DMS53 (cell line): ENCODE measurements at regions not wholly inside any gene's neighbourhood (a gene's known extent, or its start where the extent isn't known, plus 50 kb on each side); places are given as distances from the start of the nearest gene placed in this dataset.

ENCODE experiments used
- DNase-seq: peaks from one replicate; lab custom pipeline; 2025; lab: John Stamatoyannopoulos, UW

DNA sequence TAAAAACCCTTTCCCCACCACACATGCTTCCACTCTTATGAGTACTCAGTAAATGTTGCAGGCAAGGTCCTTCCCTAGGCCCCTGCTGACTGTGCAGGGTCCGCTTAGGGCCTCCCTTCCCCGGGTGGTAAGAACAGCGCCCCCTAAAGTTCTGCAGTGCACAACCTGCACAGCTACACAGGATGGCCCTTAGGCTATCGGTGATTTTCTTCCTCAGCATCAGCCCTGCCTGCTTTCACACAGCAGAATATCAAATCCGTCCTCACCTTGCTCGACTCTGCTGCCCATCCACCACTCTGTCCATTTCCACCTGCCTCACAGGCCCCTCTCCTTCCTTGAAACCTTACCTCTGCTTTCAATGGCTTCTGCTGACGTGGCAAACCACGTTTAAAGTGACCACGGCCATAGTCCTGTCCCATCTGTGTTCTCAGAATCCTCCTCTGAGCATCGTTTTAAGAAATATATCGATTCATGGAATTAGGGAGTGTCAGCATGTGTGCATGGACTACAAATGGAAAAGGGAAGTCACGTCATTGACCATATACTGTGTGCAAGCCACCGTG is 51.4 kb upstream of the TMEM132E start:
- DNase-seq = no peak

- no peak for DNase-seq
These were observed 52.1 kb upstream of the TMEM132E start for GRCh38 chr17:34527136-34527907.

GRCh38 chr17:34525651-34526050 is 53.7 kb upstream of the TMEM132E start:
- DNase-seq = no peak

DNA sequence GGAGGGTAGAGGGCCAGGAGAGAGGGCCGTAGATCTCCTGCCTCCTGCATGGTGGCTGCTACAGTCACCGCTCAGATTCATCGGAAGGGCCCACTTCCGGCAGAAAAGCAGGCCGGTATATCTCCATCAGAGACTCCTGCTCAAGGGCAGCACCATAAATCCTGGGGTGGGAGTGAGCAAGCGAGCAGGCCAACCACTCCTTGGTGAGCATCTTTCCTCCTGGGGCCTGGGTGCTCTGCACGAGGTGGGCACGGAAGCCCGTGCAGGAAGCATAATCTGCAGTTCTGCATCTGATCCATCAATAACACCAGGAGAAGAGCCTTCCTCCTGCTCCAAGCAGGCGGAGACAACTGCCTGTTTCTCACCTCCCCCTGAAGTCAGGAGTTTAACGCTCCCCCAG is 57.4 kb upstream of the TMEM132E start:
- DNase-seq = no peak

DNA sequence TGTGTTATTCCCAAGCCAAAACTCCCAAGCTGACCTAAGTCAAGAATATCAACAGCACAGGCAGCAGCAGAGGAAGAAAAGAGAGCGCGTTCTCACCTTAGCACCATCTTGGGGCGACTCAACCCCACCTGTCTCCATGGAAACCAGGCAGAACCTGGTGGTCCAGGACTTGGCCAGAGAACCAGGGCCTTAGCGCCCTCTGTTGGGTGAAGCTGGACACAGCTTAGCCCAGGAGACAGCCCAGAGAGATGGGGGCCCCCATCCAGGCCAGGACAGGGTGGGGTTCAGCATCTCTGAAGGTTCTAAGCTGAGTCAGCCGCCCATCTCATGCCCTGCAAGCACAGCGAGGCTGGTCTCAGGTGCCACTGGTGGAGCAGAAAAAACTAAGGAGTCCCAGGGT is 60.1 kb upstream of the TMEM132E start:
- no peak for DNase-seq

DNA sequence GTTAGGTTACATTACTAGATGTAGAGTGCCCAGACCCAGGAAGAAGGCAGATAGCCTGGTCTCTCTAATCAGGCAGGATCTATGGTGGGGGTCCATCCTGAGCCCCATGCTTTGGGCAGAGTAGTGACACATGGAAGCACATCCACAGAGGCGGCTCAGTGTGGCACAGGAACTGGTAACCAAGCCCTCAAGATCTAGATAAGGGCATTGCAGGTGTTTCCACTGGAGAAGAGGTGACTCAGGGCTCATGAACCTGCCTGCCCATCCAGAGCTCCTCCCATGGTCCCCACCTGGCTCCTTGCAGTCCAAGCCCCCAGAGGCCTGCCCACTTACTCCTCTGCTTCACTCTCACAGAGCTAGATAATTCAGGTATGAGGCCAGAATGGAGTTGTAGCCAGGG is 62.0 kb upstream of the TMEM132E start:
- DNase-seq = no peak

GRCh38 chr17:34511931-34512330 is 67.5 kb upstream of the TMEM132E start:
- DNase-seq = no peak

DNA sequence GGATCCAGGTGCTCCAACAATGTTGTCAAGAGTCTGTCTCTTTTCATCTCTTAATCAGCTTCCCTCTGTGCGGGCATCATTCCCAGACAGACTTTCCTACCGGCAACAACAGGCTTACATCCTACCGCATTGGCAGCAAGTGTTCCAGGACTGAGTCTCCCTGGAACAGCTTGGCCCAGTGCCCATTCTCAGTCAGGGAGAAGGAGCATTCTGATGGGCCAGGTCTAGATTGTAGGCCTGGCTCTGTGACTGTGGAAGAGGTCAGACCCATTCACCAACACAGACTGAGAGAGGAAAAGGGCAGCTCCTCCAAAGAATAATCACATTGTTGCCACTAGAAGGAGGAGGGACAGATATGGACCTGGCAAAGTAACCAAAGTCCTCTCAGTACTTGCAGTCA is 68.1 kb upstream of the TMEM132E start:
- no peak for DNase-seq

DNA sequence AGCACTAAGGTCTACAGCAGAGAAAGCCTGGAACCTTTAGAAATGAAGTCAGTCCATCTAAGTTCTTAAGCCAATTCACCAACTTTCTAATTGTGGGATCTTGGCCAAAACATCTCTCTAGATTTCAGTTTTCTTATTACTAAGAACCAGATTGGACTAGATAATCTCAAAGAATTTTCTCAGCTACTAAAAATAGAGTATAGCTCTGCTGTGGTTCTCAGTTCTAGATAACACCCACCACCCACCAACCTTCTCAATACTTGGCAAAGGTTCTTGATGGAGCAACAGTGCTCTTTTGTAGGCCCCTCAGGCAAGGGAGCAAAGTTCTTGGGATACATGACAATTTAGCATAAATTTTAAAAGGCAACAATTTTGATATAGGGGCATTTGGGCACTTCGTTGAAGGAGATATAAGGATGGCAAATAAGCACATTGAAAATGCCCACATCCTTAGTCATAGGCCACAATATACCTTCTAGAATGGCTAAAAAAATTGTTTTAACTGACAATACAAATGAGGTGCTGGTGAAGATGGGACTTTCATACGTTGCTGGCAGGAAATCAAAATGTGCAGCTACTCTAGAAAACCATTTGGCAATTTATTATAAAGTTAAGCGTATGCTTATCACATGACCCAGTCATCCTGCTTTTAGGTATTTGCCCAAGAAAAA is 74.4 kb upstream of the TMEM132E start:
- no peak for DNase-seq

- no peak for DNase-seq
These were observed 75.7 kb upstream of the TMEM132E start for GRCh38 chr17:34503528-34504195.

GRCh38 chr17:34502426-34502825 is 77.0 kb upstream of the TMEM132E start:
- DNase-seq = no peak

GRCh38 chr17:34499576-34499975 is 79.8 kb upstream of the TMEM132E start:
- no peak for DNase-seq

DNA sequence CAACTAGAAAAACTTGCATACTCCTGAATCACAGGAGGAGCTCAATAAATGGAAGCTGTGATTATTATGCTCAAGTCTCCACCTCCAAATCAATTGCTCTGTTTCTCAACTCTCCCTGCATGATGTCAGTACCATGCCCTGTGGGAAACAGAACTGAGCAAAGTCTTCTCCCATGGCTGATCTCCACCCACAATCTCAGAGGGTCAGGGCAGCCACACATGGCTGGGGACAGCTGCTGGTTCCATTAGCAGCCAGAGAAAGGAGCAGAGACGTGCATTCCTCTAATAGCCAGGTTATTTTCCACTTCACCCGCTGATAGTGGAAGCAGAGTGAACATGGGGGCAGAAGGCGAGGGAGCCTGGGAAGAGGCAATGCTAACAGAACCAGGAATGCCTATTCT is 85.5 kb upstream of the TMEM132E start:
- no peak for DNase-seq

DNA sequence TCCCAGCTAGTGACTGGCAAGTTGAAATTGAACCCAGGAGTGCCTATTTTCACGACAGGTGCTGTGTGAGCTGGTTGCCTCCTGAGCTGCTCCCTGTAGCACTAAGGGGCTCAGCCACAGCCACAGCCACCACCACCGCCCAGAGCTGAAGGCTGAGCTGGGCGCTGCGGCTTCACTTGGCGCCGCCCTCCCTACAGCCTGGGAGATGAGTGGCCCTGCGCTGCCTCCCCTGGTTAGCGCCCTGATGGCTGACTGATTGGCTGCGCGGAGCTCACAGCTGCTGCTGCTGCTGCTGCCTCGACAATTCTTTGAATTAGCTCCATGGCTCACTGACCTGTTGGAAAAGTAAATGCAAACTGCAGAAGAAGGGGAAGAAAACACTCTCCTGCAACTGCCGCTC is 91.8 kb upstream of the TMEM132E start:
- no peak for DNase-seq

DNA sequence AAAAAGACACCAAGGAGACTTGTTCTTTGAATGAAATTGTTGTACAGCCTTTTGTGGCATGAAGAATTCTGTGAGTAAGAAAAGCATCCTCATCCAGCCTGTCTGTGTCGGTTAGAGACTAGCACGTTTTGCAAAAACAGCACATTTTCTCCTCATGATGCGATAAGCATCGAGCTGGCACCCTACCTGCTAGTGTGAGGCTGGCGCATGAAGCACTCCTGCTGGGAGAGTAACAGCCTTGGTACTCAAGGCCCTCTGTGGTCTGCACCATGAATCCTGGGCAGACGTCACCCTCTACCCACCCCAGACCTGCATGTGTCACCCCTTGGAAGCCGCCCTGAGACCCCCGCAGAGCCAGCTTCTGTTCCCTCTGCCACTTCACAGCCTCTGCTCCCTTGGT is 92.6 kb upstream of the TMEM132E start:
- no peak for DNase-seq

DNA sequence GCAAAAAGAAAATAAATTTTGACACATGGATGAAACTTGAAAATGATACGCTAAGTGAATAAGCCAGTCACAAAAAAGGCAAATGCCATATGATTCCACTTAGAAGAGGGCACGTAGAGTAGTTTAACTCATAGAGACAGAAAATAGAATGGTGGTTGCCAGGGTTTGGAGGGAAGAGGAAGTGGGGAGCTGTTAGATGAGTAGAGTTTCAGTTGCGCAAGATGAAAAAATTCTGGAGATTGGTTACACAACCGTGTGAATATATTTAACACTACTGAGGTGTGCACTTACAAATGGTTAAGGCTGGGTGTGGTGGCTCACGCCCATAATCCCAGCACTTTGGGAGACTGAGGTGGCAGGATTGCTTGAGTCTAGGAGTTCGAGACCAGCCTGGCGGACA is 93.4 kb upstream of the TMEM132E start:
- DNase-seq = no peak

DNA sequence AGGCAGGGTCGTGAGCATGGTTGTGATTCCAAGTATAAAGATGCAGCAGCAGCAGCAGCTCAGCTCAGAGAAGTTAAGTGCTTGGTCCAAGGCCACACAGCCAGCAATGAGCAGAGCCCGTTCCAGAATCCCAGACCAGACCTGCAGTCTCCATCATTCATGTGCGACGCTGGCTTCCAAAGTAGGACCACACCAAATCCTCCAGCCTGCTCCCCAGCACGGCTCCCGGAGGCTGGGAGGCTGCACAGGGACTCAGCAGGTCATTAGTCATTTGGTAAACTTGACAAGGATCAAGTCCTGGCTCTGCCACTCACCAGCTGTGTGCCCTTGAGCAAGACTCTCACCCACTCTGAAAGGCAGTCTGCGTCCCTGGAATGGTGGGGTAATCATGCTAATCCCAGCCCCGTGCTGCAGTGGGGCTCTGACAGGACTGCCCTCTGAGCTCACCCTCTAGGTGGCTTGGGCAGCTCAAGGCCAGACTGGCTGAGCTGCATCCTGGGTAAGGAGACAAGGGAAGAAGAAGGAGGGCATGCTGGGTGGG is 95.1 kb upstream of the TMEM132E start:
- no peak for DNase-seq

DNA sequence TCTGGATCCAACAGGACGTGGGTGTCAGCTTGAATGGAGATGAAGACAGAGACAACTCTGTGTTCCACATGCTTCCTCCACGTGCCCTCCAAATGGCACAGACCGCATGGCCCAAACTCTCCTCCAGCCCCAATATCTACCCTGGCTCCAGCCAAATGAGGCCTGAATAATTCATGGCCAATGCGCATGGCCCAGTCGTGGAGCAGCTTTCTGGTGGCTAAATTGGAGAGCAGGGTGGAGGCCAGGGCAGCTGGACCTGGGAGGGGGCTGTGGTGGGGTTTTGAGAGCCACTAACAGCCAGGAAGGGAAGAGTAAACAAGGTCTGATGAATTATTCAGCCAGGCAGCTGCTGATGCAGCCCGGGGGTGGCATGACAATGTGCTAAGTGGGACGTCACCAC is 96.7 kb upstream of the TMEM132E start:
- DNase-seq = no peak

DNA sequence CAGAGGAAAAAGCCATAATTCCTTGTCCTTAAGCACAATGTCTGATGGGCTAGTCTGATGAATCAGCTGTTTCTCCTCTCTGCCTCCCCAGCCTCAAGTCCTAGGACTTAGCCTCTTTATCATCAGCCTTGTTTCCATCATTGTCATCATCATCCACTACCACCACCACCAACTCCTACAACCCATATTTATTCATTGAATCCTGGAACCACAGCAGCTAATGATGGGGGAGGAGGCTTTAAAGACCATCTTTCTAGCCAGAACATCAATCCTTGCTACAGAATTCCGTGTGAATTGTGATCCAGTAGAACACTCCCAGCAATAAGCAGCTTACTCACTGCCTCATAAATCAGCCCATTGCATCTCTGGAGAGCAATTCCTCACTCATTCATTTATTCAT is 97.6 kb upstream of the TMEM132E start:
- no peak for DNase-seq

GRCh38 chr17:34479371-34479770 is 100.0 kb upstream of the TMEM132E start:
- no peak for DNase-seq

- DNase-seq = no peak
These were observed 101.1 kb upstream of the TMEM132E start for GRCh38 chr17:34478244-34478643.

DNA sequence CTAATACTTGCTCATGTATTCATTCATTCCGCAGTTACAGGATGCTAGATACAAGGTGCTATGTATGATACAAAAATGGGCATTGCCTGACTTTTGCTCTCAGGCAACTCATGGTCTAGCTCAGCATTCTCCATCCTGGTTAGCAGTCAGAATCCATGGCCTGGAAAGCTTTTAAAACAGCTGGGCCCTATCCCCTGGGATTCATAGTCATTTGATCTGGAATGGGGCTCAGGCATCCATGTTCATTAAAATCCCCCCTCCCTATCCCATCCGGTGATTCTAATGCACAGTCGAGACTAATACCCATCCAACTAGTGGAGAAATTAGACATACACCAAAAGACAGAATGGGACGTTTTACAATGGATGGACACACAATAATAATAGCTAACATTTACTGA is 104.1 kb upstream of the TMEM132E start:
- DNase-seq = no peak

- DNase-seq = no peak
These were observed 104.7 kb upstream of the TMEM132E start for GRCh38 chr17:34474706-34475105.
